HEK293 (cell line): ENCODE measurements at regions not wholly inside any gene's neighbourhood (a gene's known extent, or its start where the extent isn't known, plus 50 kb on each side); places are given as distances from the start of the nearest gene placed in this dataset.

Experiments used
- CTCF ChIA-PET: fragments of 350-600 bp; formaldehyde crosslinking; extraction: SDS; loops from one replicate; lab custom pipeline; 2021; ENCODE audit warnings: antibody characterized with exemption; lab: Yijun Ruan, JAX
- POLR2A ChIA-PET: fragments of 300-600 bp; formaldehyde crosslinking; extraction: SDS; loops from one replicate; lab custom pipeline; 2020; ENCODE audit warnings: antibody characterized with exemption, inconsistent platforms; lab: Yijun Ruan, JAX
- H3K27ac ChIP-seq: fragments of 200-500 bp; sonication (Bioruptor generic); 2 replicates; pipeline ENCODE4 v1.5.1; 2014; ENCODE audit warnings: low read depth, low read length, control low read depth, inconsistent platforms; ENCODE audit errors: extremely low read depth
- H3K36me3 ChIP-seq, 2 experiments: fragments of 200-500 bp in 1 of 2; sonication (Bioruptor generic) in 1 of 2; 1 replicate in 1 of 2; 2 replicates in 1 of 2; pipeline ENCODE4 v1.5.1; 2014 to 2017; ENCODE audit warnings: inconsistent platforms in 2 of 2, low read length in 2 of 2; ENCODE audit not compliant: control insufficient read depth in 2 of 2, insufficient read depth in 1 of 2
- H3K4me1 ChIP-seq: fragments of 200-500 bp; sonication (Bioruptor generic); 2 replicates; pipeline ENCODE4 v1.5.1; 2014; ENCODE audit warnings: mild to moderate bottlenecking, low read length, inconsistent platforms; ENCODE audit not compliant: control insufficient read depth, insufficient read depth
- H3K4me3 ChIP-seq: 2 replicates; pipeline ENCODE4 v1.5.1; 2011; ENCODE audit warnings: low read depth, mild to moderate bottlenecking, control low read depth, low read length, moderate library complexity
- H3K9me3 ChIP-seq: fragments of 200-500 bp; sonication (Bioruptor generic); 2 replicates; pipeline ENCODE4 v1.5.1; 2014; ENCODE audit warnings: low read depth, low read length, inconsistent platforms; ENCODE audit not compliant: control insufficient read depth, insufficient read depth
- BCL11A ChIP-seq: fragments of 450-650 bp; formaldehyde crosslinking; IDR thresholded peaks from 2 replicates; pipeline ENCODE4 v1.5.1; 2016; ENCODE audit warnings: low read depth, missing biosample characterization, missing genetic modification characterization
- EGR2 ChIP-seq: fragments of 450-650 bp; formaldehyde crosslinking; IDR thresholded peaks from 2 replicates; pipeline ENCODE4 v1.5.1; 2016; ENCODE audit warnings: low read depth, missing biosample characterization, missing genetic modification characterization
- MZF1 ChIP-seq: fragments of 450-650 bp; formaldehyde crosslinking; IDR thresholded peaks from 2 replicates; pipeline ENCODE4 v1.5.1; 2017; ENCODE audit warnings: missing biosample characterization, missing genetic modification characterization, borderline replicate concordance
- YY2 ChIP-seq: fragments of 450-650 bp; formaldehyde crosslinking; IDR thresholded peaks from 2 replicates; pipeline ENCODE4 v1.5.1; 2016; ENCODE audit warnings: missing biosample characterization, missing genetic modification characterization
- ZBTB8A ChIP-seq: fragments of 450-650 bp; formaldehyde crosslinking; IDR thresholded peaks from 2 replicates; pipeline ENCODE4 v1.5.1; 2016; ENCODE audit warnings: missing biosample characterization, missing genetic modification characterization
- ZFHX2 ChIP-seq: fragments of 450-650 bp; formaldehyde crosslinking; conservative IDR thresholded peaks from 2 replicates; pipeline ENCODE4 v1.5.1; 2016; ENCODE audit warnings: missing biosample characterization, missing genetic modification characterization
- ZIC2 ChIP-seq: fragments of 450-650 bp; formaldehyde crosslinking; IDR thresholded peaks from 2 replicates; pipeline ENCODE4 v1.5.1; 2016; ENCODE audit warnings: missing biosample characterization, missing genetic modification characterization
- ZNF112 ChIP-seq: fragments of 450-650 bp; formaldehyde crosslinking; IDR thresholded peaks from 2 replicates; pipeline ENCODE4 v1.5.0; 2017; ENCODE audit warnings: missing biosample characterization, missing genetic modification characterization
- ZNF280D ChIP-seq: fragments of 450-650 bp; formaldehyde crosslinking; IDR thresholded peaks from 2 replicates; pipeline ENCODE4 v1.5.1; 2016; ENCODE audit warnings: missing biosample characterization, missing genetic modification characterization
- ZNF324 ChIP-seq: fragments of 450-650 bp; formaldehyde crosslinking; IDR thresholded peaks from 2 replicates; pipeline ENCODE4 v1.5.1; 2016; ENCODE audit warnings: missing biosample characterization, missing genetic modification characterization
- ZNF341 ChIP-seq: fragments of 450-650 bp; formaldehyde crosslinking; IDR thresholded peaks from 2 replicates; pipeline ENCODE4; 2016; ENCODE audit warnings: low read depth, missing biosample characterization, missing genetic modification characterization
- ZNF404 ChIP-seq: fragments of 450-650 bp; formaldehyde crosslinking; IDR thresholded peaks from 2 replicates; pipeline ENCODE4 v1.5.1; 2017; ENCODE audit warnings: missing biosample characterization, missing genetic modification characterization
- ZNF473 ChIP-seq: fragments of 450-650 bp; formaldehyde crosslinking; IDR thresholded peaks from 2 replicates; pipeline ENCODE4 v1.5.1; 2017; ENCODE audit warnings: missing biosample characterization, missing genetic modification characterization
- ZNF660 ChIP-seq: fragments of 450-650 bp; IDR thresholded peaks from 2 replicates; pipeline ENCODE4 v1.5.1; 2018; ENCODE audit warnings: missing biosample characterization, mild to moderate bottlenecking, missing genetic modification characterization
- ZNF776 ChIP-seq: fragments of 450-650 bp; formaldehyde crosslinking; IDR thresholded peaks from 2 replicates; pipeline ENCODE4 v1.5.0; 2017; ENCODE audit warnings: missing biosample characterization, missing genetic modification characterization, borderline replicate concordance
- ZNF777 ChIP-seq: fragments of 450-650 bp; formaldehyde crosslinking; IDR thresholded peaks from 2 replicates; pipeline ENCODE4 v1.5.1; 2017; ENCODE audit warnings: missing biosample characterization, missing genetic modification characterization, borderline replicate concordance

- H3K4me1 ChIP-seq = no peaks in the 10 kb centered on the region
- no peaks in the 10 kb centered on the region for H3K36me3 ChIP-seq
- POLR2A ChIA-PET = no interaction called here
- CTCF ChIA-PET = interaction anchor here (0.6 kb wide), 1 partner anchor 343 kb away, joined by 3 read pairs; no protein-coding TSS in a partner anchor
- H3K4me3 ChIP-seq = no peak overlapping the region
- TF ChIP-seq ZNF660 (tag by site-specific recombination) = no peak
- peak; percentile 45; the same call in 1 of the 2 replicates for TF ChIP-seq ZNF341 (tag by site-specific recombination)
- TF ChIP-seq, all 188 proteins: peak for 1
- H3K27ac ChIP-seq = no peak overlapping the region
- no peaks in the 10 kb centered on the region for H3K9me3 ChIP-seq
Measured at GRCh38 chr5:34562791-34563190, 93.3 kb upstream of the RAI14 start.

GRCh38 chr5:34563269-34563668 lies 92.9 kb upstream of the RAI14 start:
- POLR2A ChIA-PET = no interaction called here
- TF ChIP-seq ZNF324 (tag by site-specific recombination) (no peak), MZF1 (tag by site-specific recombination) (no peak), EGR2 (peak; percentile 92), ZNF776 (no peak), BCL11A (tag by site-specific recombination) (no peak), ZIC2 (tag by site-specific recombination) (0 out of 2 replicates have a peak, but pooled peaks have one; percentile 2), ZFHX2 (tag by site-specific recombination) (peak; percentile 92)
- TF ChIP-seq, all 188 proteins: peak for 3
- no peak overlapping the region for H3K27ac ChIP-seq
- H3K36me3 ChIP-seq = no peaks in the 10 kb centered on the region
- no peak overlapping the region for H3K4me3 ChIP-seq
- no peaks in the 10 kb centered on the region for H3K4me1 ChIP-seq
- H3K9me3 ChIP-seq = no peaks in the 10 kb centered on the region
- CTCF ChIA-PET = interaction anchor here (0.6 kb wide), 1 partner anchor 342 kb away, joined by 3 read pairs; no protein-coding TSS in a partner anchor

- no peak overlapping the region for H3K4me3 ChIP-seq
- no peak overlapping the region for H3K27ac ChIP-seq
- CTCF ChIA-PET = no interaction called here
- POLR2A ChIA-PET = no interaction called here
- H3K4me1 ChIP-seq = no peaks in the 10 kb centered on the region
- peak; percentile 82 for TF ChIP-seq EGR2
- no peak for TF ChIP-seq BCL11A (tag by site-specific recombination)
- TF ChIP-seq ZFHX2 (tag by site-specific recombination) = peak; percentile 84
- H3K9me3 ChIP-seq = no peaks in the 10 kb centered on the region
- no peaks in the 10 kb centered on the region for H3K36me3 ChIP-seq
Measured at GRCh38 chr5:34563931-34564709, 92.0 kb upstream of the RAI14 start.

GRCh38 chr5:34564710-34565235 lies 91.4 kb upstream of the RAI14 start:
- Histone ChIP-seq H3K36me3 (no peaks in the 10 kb centered on the region), H3K4me3 (no peak overlapping the region), H3K4me1 (no peaks in the 10 kb centered on the region), H3K27ac (no peak overlapping the region), H3K9me3 (no peaks in the 10 kb centered on the region)
- ChIA-PET CTCF (interaction anchor here (0.7 kb wide), 1 partner anchor 333 kb away, joined by 3 read pairs; no protein-coding TSS in a partner anchor), POLR2A (no interaction called here)
- TF ChIP-seq ZNF473 (tag by site-specific recombination) (no peak), ZNF112 (tag by site-specific recombination) (no peak), ZBTB8A (no peak), ZNF280D (tag by site-specific recombination) (no peak), ZNF777 (tag by site-specific recombination) (no peak), YY2 (tag by site-specific recombination) (no peak), ZNF404 (tag by site-specific recombination) (no peak)
